ENCODE measurements at regions not wholly inside any gene's neighbourhood (a gene's known extent, or its start where the extent isn't known, plus 50 kb on each side); places are given as distances from the start of the nearest gene placed in this dataset.

DNA sequence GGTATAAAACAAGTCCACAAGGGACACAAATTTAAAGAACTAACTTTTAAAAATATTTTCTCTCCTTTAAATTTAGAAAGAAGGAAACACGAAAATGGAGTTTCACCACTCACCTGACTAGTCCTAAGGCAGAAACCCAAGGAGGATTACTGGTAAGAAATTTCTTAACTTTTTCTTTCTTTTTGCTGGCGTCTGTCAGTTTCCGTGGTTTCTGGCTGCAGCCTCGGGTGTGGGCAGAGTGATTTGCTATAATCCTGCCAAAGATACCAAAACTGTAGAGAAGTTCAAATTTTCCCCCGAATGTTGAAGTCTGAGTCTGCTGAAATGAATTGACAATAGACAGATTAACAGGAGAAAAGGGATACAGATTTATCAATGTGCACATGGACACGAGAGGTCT is 843.6 kb upstream of the ALCAM start:
- Histone ChIP-seq H3K4me3 (no peak overlapping the region), H3K27me3 (no peaks in the 10 kb centered on the region), H3K9me3 (no peaks in the 10 kb centered on the region), H3K4me1 (no peaks in the 10 kb centered on the region), H3K36me3 (no peaks in the 10 kb centered on the region), H3K27ac (no peak overlapping the region)
- intact Hi-C loops (cut with DNase I) = no loop called here
- TF ChIP-seq, protein P1, sequence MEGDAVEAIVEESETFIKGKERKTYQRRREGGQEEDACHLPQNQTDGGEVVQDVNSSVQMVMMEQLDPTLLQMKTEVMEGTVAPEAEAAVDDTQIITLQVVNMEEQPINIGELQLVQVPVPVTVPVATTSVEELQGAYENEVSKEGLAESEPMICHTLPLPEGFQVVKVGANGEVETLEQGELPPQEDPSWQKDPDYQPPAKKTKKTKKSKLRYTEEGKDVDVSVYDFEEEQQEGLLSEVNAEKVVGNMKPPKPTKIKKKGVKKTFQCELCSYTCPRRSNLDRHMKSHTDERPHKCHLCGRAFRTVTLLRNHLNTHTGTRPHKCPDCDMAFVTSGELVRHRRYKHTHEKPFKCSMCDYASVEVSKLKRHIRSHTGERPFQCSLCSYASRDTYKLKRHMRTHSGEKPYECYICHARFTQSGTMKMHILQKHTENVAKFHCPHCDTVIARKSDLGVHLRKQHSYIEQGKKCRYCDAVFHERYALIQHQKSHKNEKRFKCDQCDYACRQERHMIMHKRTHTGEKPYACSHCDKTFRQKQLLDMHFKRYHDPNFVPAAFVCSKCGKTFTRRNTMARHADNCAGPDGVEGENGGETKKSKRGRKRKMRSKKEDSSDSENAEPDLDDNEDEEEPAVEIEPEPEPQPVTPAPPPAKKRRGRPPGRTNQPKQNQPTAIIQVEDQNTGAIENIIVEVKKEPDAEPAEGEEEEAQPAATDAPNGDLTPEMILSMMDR (IDR thresholded peaks at IDR 0.05) = no peak
- TF ChIP-seq POLR2A (IDR thresholded peaks at IDR 0.05) (no peak), POLR2AphosphoS5 (IDR thresholded peaks at IDR 0.05; ENCODE audit: insufficient read depth in 1 of 2, low read depth in 1 of 2) (no peak)
- DNase-seq (ENCODE audit: extremely low spot score in 2 of 2) = no peak

DNA sequence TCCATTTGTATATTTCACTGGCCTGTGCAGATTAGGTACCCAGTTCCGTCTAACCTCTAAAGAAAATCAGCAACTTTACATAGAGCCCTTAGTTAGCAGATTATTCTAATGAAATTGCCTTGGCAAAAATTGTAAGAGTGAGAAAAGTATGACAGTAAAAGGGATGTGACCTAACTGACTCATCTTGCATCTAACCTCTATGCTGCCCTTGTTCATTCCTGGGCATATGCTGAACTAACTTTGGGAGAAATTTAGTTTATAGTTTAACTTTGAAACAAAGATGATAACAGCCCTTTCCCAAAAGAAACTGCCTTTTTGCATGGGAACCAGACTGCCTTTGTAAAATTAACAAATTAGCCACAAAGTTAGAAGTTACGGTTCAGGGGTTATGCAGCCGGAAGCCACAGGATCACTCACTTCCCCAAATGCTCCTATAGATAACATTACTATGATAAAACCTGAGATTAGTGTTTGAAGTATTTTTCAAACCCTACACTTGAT is 839.8 kb upstream of the ALCAM start:
- Histone ChIP-seq H3K9me3 (no peaks in the 10 kb centered on the region), H3K4me1 (no peaks in the 10 kb centered on the region), H3K27me3 (no peaks in the 10 kb centered on the region), H3K27ac (no peak overlapping the region), H3K36me3 (no peaks in the 10 kb centered on the region), H3K4me3 (no peak overlapping the region)
- TF ChIP-seq, protein P1 (IDR thresholded peaks at IDR 0.05) = no peak
- TF ChIP-seq POLR2A (IDR thresholded peaks at IDR 0.05) (no peak), POLR2AphosphoS5 (IDR thresholded peaks at IDR 0.05; ENCODE audit: insufficient read depth in 1 of 2, low read depth in 1 of 2) (no peak)
- no peak for DNase-seq (ENCODE audit: extremely low spot score in 2 of 2)
- intact Hi-C loops (cut with DNase I) = no loop called here

DNA sequence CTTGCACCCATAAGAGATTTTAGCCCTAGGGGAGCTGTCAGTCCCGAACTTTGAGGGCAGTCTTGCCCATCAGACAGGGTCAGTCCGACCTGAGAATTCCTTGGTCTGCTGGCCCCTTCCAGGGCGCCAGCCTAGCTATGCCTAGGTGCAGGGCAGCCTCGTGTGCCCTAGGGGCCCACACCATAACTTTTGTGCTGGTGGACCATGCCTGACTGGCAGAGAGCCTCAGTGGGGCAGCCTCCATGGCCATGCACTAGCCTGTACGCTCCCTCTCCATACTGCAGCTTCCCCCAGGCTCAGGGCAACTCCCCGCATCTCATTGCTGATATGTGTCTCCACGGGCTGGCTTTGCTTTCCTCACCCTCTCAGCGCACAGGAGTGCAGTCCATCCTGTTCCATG is 835.8 kb upstream of the ALCAM start:
- Histone ChIP-seq H3K4me3 (no peak overlapping the region), H3K27me3 (no peaks in the 10 kb centered on the region), H3K9me3 (no peaks in the 10 kb centered on the region), H3K36me3 (no peaks in the 10 kb centered on the region), H3K27ac (no peak overlapping the region), H3K4me1 (no peaks in the 10 kb centered on the region)
- DNase-seq (ENCODE audit: extremely low spot score in 2 of 2) = no peak
- TF ChIP-seq, protein P1 (IDR thresholded peaks at IDR 0.05) = no peak
- intact Hi-C loops (cut with DNase I) = no loop called here

DNA sequence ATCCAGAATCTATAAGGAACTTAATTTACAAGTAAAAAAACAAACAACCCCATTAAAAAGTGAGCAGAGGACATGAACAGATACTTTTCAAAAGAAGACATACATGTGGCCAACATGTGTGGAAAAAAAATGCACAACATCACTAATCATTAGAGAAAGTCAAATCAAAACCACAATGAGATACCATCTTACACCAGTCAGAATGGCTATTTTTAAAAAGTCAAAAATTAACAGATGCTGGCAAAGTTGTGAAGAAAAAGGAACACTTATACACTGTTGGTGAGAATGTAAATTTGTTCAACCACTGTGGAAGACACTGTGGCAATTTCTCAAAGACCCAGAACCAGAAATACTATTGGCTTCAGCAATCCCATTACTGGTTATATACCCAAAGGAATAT is 830.0 kb upstream of the ALCAM start:
- intact Hi-C loops (cut with DNase I) = no loop called here
- TF ChIP-seq POLR2AphosphoS5 (IDR thresholded peaks at IDR 0.05; ENCODE audit: insufficient read depth in 1 of 2, low read depth in 1 of 2) (no peak), POLR2A (IDR thresholded peaks at IDR 0.05) (no peak)
- TF ChIP-seq, protein P1 (IDR thresholded peaks at IDR 0.05) = no peak
- Histone ChIP-seq H3K27ac (no peak overlapping the region), H3K4me3 (no peak overlapping the region), H3K27me3 (no peaks in the 10 kb centered on the region), H3K36me3 (no peaks in the 10 kb centered on the region), H3K9me3 (no peaks in the 10 kb centered on the region), H3K4me1 (no peaks in the 10 kb centered on the region)
- no peak for DNase-seq (ENCODE audit: extremely low spot score in 2 of 2)

DNA sequence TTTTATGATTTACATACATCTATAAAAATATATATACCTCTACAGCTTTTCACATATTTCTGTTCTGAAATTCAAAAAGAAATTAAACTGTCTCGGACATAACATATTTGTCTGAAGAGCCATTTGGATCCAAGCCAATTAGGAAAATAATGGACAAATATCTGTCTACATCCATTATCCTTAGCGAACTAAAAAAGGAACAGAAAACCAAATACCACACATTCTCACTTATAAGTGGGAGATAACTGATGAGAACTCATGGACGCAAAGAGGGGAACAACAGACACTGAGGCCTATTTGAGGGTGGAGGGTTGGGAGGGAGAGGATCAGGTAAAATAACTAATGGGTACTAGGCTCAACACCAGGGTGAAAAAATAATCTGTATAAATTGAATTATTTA is 829.4 kb upstream of the ALCAM start:
- H3K27me3 ChIP-seq = no peaks in the 10 kb centered on the region
- DNase-seq (ENCODE audit: extremely low spot score in 2 of 2) = no peak
- intact Hi-C loops (cut with DNase I) = no loop called here
- H3K27ac ChIP-seq = no peak overlapping the region
- H3K9me3 ChIP-seq = no peaks in the 10 kb centered on the region
- TF ChIP-seq, protein P1 (IDR thresholded peaks at IDR 0.05) = no peak
- TF ChIP-seq POLR2AphosphoS5 (IDR thresholded peaks at IDR 0.05; ENCODE audit: insufficient read depth in 1 of 2, low read depth in 1 of 2) (no peak), POLR2A (IDR thresholded peaks at IDR 0.05) (no peak)
- H3K36me3 ChIP-seq = no peaks in the 10 kb centered on the region
- no peaks in the 10 kb centered on the region for H3K4me1 ChIP-seq
- H3K4me3 ChIP-seq = no peak overlapping the region
